Subcutaneous abdominal adipose tissue (tissue), 5 donors: ENCODE measurements at regions not wholly inside any gene's neighbourhood (a gene's known extent, or its start where the extent isn't known, plus 50 kb on each side); places are given as distances from the start of the nearest gene placed in this dataset.
"Not testable (repeated sequence)": the region's sequence is repeated elsewhere in the genome, so short reads cannot be mapped to it uniquely, and the experiment has no call there.

Source experiments
- H3K27ac ChIP-seq: one replicate; pipeline ENCODE4 v1.7.0; 2013; ENCODE audit warnings: low read depth, mild to moderate bottlenecking, inconsistent platforms, low read length, moderate library complexity
- H3K27me3 ChIP-seq, 5 donors: one replicate each; pipeline ENCODE4 v1.7.0; 2013; ENCODE audit warnings: low read length in 5 of 5, inconsistent platforms in 1 of 5; ENCODE audit not compliant: control insufficient read depth in 5 of 5, insufficient read depth in 4 of 5
- H3K36me3 ChIP-seq, 5 donors: one replicate each; pipeline ENCODE4 v1.7.0; 2013; ENCODE audit warnings: low read length in 5 of 5; ENCODE audit not compliant: control insufficient read depth in 5 of 5, insufficient read depth in 5 of 5
- H3K4me1 ChIP-seq, 5 donors: one replicate each; pipeline ENCODE4 v1.7.0; 2013; ENCODE audit warnings: low read length in 5 of 5, mild to moderate bottlenecking in 3 of 5, moderate library complexity in 1 of 5; ENCODE audit not compliant: control insufficient read depth in 5 of 5, insufficient read depth in 5 of 5
- H3K4me3 ChIP-seq, 5 donors: one replicate each; pipeline ENCODE4 v1.7.0; 2013; ENCODE audit warnings: low read length in 5 of 5, low read depth in 1 of 5
- H3K9ac ChIP-seq, 5 donors: one replicate each; pipeline ENCODE4 v1.7.0; 2013; ENCODE audit warnings: low read length in 5 of 5, mild to moderate bottlenecking in 4 of 5, moderate library complexity in 3 of 5
- H3K9me3 ChIP-seq, 5 donors: one replicate each; pipeline ENCODE4 v1.7.0; 2013; ENCODE audit warnings: low read length in 5 of 5; ENCODE audit not compliant: control insufficient read depth in 5 of 5
- donor health status: healthy.
- donor health status: healthy.
- donor health status: healthy.
- donor health status: healthy.
- donor health status: healthy.

DNA sequence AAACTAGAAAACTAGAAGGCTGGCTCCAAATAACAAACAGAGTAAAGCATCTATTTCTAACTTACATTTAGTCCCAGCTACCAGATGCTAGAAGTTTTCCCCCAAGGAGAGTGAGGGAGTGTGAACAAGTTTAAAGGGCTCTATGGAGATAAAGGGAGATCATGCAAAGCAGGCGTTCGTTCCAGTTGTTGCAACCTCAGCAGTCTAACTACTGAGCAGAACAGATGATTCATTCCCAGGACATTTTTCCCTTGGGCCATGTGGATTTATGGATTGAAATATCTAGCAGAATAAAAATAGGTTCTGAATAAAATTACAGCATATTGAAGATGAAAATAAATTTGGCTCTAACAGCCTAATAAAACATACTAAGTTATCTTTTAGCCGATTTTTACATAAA is 154.8 kb upstream of the TTC14 start:
- Histone ChIP-seq H3K9ac (no peak overlapping the region), H3K4me3 (no peak overlapping the region), H3K9me3 (peaks cover 0 to 4% (median 0%) of the 10 kb centered on the region in 5 donors), H3K36me3 (no peaks in the 10 kb centered on the region), H3K27ac (no peak overlapping the region), H3K4me1 (no peaks in the 10 kb centered on the region), H3K27me3 (no peaks in the 10 kb centered on the region)

DNA sequence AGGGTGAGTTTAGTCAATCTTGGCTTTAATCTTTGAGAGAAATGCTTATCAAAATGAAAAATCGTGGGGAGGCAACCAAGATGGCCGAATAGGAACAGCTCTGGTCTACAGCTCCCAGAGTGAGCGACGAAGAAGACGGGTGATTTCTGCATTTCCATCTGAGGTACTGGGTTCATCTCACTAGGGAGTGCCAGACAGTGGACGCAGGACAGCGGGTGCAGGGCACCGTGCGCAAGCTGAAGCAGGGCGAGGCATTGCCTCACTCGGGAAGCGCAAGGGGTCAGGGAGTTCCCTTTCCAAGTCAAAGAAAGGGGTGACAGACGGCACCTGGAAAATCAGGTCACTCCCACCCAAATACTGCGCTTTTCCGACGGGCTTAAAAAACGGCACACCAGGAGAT is 153.6 kb upstream of the TTC14 start:
- not testable (repeated sequence) for H3K9me3 ChIP-seq, H3K9ac ChIP-seq, H3K36me3 ChIP-seq, H3K4me1 ChIP-seq, H3K27ac ChIP-seq, H3K27me3 ChIP-seq, H3K4me3 ChIP-seq

DNA sequence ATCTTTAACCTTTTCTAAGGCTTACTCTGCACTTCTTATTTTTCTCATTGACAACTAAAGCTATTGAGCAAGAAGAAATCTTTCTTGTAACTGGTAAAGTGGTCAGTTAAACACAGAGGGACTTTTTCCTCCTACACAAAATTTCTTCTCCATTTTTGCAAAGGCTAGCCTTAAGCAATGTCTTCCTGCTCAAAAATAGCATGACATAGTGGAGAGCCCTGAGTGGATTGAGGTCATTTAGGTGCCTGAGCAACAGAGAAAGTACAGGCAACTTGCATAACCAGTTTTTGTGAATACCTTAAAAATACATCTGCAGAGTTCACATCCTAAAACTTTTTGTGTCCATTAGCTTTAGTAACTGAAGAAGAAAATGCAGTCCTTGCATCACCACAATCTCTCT is 144.7 kb upstream of the TTC14 start:
- no peak overlapping the region for H3K4me3 ChIP-seq
- H3K27me3 ChIP-seq, result no peaks in the 10 kb centered on the region
- H3K36me3 ChIP-seq, result no peaks in the 10 kb centered on the region
- no peak overlapping the region for H3K9ac ChIP-seq
- H3K9me3 ChIP-seq, result peaks cover 0 to 5% (median 0%) of the 10 kb centered on the region in 5 donors
- no peak overlapping the region for H3K27ac ChIP-seq
- no peaks in the 10 kb centered on the region for H3K4me1 ChIP-seq

DNA sequence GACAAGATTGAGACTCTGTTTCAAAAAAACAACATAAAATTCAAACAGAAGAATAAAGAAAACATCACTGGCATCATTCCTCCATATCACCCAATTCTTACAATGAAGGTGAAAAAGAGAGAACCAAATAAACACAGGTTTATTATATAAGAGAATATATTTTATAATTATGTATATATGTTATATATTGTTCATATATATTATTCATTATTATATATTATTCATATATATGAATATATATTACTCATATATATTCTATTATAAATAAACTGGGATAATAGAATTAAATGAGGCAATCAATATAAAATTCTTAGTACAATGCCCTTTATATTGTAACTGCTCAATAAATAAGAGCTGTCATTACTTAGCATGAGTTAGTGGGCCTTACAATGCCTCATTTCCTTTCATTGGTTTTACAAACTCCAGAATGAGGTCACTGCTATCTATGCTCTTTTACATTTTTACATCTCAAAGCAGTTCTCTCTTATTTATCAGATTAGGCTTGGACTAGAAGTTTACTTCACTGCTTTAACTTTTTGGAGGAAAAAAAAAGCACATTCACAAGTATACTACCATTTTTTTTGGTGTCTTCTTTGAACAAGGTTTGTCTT is 135.5 kb upstream of the TTC14 start:
- no peaks in the 10 kb centered on the region for H3K36me3 ChIP-seq
- no peaks in the 10 kb centered on the region for H3K4me1 ChIP-seq
- no peak overlapping the region for H3K4me3 ChIP-seq
- no peak overlapping the region for H3K9ac ChIP-seq
- H3K27ac ChIP-seq, result no peak overlapping the region
- peaks cover 0 to 5% (median 0%) of the 10 kb centered on the region in 5 donors for H3K9me3 ChIP-seq
- no peaks in the 10 kb centered on the region for H3K27me3 ChIP-seq

DNA sequence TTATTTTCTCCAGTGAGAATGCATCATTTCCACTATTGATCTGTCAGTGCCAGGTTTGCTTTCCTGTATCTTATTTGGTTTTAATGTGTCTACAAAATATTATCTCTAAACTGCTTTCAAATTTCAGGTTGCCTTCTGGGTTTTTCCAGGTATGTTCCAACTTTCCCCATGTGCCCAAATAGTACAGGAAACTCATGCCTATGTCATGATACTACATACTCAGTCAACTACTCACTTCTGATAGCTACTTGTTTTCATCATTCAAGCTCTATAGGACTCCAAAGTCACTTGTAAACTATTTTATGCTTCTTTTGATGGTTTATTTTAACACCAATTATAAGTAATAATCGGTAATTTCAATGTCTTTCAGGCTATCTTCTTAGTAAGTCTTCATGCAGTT is 134.8 kb upstream of the TTC14 start:
- Histone ChIP-seq H3K36me3 (no peaks in the 10 kb centered on the region), H3K27me3 (no peaks in the 10 kb centered on the region), H3K9me3 (peaks cover 0 to 5% (median 0%) of the 10 kb centered on the region in 5 donors), H3K4me1 (no peaks in the 10 kb centered on the region), H3K4me3 (no peak overlapping the region), H3K27ac (no peak overlapping the region), H3K9ac (no peak overlapping the region)

DNA sequence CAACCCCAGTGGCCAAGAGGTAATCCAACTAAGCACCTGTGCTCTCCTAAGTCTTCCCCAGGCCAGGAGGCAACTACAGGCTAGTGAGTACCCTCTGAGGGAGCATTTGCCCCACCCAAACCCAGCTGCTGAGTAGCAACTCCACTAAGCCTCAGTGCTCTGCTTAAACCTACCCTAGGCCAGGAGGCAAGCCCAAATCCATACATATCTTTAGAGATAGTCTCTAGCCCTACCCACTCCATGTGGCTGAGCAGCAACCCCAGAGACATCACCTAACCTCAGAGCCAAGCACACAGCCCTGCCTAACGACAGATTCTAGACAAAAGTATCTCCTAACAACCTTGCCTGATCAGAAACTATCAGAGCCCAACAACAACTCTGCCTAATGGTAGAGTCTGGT is 132.8 kb upstream of the TTC14 start:
- no peaks in the 10 kb centered on the region for H3K4me1 ChIP-seq

DNA sequence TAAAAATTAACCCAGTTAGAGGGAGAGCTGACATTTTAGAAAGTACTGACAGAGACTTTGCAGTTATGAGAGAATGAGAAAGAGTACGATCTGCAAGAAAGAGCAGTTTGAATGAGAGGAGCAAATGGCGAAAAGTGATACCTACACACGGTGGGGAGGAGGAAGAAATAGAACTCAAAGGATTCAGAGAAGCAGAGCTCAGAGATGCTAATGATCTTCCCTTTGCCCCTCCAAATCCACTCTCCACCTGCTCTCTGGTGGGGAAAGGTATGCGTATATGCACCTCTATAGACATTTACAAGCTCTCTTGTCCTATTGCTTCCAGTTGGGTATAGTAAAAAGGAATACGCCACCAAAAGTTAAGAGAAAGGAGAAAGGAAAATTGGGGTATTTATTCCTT is 123.3 kb upstream of the TTC14 start:
- Histone ChIP-seq H3K4me1 (no peaks in the 10 kb centered on the region), H3K36me3 (no peaks in the 10 kb centered on the region), H3K9ac (no peak overlapping the region), H3K27me3 (no peaks in the 10 kb centered on the region), H3K4me3 (no peak overlapping the region), H3K9me3 (peaks cover 0 to 2% (median 0%) of the 10 kb centered on the region in 5 donors), H3K27ac (no peak overlapping the region)

More for the DNA sequence above, 132.8 kb upstream of the TTC14 start:
- H3K9ac ChIP-seq, result no peak overlapping the region
- no peak overlapping the region for H3K27ac ChIP-seq
- H3K27me3 ChIP-seq, result no peaks in the 10 kb centered on the region
- H3K4me3 ChIP-seq, result no peak overlapping the region
- H3K9me3 ChIP-seq, result peaks cover 0 to 5% (median 0%) of the 10 kb centered on the region in 5 donors
- no peaks in the 10 kb centered on the region for H3K36me3 ChIP-seq

DNA sequence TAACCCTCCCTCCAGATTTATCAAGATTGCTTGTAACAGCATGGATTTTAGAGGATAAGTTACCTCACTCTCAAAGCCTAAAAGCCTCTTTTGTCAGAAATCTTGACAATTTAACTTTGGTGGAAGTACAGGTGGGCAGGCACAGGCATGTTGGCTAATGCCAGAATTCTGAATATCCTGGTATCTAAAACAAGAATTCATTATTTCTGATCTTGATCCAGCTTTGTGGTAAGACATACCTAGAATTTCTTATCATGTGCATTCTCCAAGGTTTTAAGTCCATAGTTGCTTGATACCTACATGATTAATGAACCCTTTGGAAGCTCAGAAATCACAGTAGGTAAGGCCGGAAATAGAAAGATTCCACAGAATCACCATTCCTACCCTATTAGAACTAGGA is 109.9 kb upstream of the TTC14 start:
- peaks cover 0 to 6% (median 0%) of the 10 kb centered on the region in 5 donors for H3K9me3 ChIP-seq
- H3K27me3 ChIP-seq, result no peaks in the 10 kb centered on the region
- no peaks in the 10 kb centered on the region for H3K4me1 ChIP-seq
- no peak overlapping the region for H3K27ac ChIP-seq
- no peak overlapping the region for H3K4me3 ChIP-seq
- H3K36me3 ChIP-seq, result no peaks in the 10 kb centered on the region
- H3K9ac ChIP-seq, result no peak overlapping the region

DNA sequence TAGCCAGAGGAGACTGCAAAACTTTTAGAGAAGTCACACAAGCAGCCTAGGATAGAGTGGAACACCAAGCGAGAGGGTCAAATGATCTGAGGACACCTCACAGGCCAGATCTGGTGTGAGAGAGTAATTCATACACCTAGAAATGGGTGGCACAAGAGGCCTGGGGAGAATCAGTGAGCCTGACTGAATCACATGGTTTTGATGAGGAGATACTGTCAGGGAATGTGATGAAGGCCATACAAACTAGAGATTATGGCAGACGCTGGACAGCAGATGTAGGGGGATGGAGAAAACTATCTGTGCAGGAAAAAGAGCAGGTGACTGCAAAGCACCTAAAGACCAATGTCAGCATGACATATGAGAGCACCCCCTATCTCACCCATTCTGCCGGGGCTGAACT is 105.0 kb upstream of the TTC14 start:
- no peak overlapping the region for H3K4me3 ChIP-seq
- H3K27ac ChIP-seq, result no peak overlapping the region

DNA sequence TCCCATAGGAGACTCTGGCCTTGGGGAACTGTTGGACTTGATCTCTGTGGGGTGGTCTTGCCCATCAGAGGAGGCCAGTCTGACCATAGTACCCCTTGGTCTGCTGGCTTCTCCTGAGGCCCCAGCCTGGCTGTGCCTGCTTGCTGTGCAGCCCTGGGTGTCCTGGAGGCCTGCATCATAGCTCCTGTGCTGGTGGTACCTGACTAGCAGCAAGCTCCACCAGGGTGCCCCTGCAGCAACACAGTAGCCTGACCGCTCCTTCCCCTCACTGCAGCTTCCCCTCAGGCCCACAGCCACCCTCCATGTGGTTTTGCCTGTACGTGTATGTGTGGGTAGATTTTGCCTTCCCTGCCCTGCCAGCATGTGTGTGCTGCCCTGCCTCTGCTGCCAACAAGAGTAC is 85.6 kb upstream of the TTC14 start:
- Histone ChIP-seq H3K9me3 (peaks cover 0 to 10% (median 7%) of the 10 kb centered on the region in 5 donors), H3K4me1 (no peaks in the 10 kb centered on the region), H3K4me3 (no peak overlapping the region), H3K27me3 (no peaks in the 10 kb centered on the region), H3K27ac (no peak overlapping the region), H3K36me3 (peaks cover 0 to 2% (median 0%) of the 10 kb centered on the region in 5 donors), H3K9ac (no peak overlapping the region)

More for the DNA sequence above, 105.0 kb upstream of the TTC14 start:
- no peak overlapping the region for H3K9ac ChIP-seq
- no peaks in the 10 kb centered on the region for H3K4me1 ChIP-seq
- H3K27me3 ChIP-seq, result no peaks in the 10 kb centered on the region
- no peaks in the 10 kb centered on the region for H3K36me3 ChIP-seq
- peaks cover 0 to 19% (median 12%) of the 10 kb centered on the region in 5 donors for H3K9me3 ChIP-seq
